HCT116 (cell line): ENCODE measurements at regions not wholly inside any gene's neighbourhood (a gene's known extent, or its start where the extent isn't known, plus 50 kb on each side); places are given as distances from the start of the nearest gene placed in this dataset.

ENCODE experiments used
- ATF3 ChIP-seq: IDR thresholded peaks from 2 replicates; pipeline ENCODE4 v1.6.1; 2012
- CEBPB ChIP-seq: IDR thresholded peaks from 2 replicates; pipeline ENCODE4 v1.6.1; 2012; ENCODE audit warnings: low read depth
- CTCF ChIP-seq, 3 experiments: fragments of 200-600 bp in 1 of 3; sonication (generic) in 1 of 3; IDR thresholded peaks in 2 of 3; conservative IDR thresholded peaks in 1 of 3; 2 replicates each; pipeline ENCODE4 v1.5.1; 2012 to 2017; ENCODE audit warnings: low read depth in 2 of 3, low read length in 2 of 3, antibody characterized with exemption in 1 of 3, borderline replicate concordance in 1 of 3, control low read depth in 1 of 3, mild to moderate bottlenecking in 1 of 3, mixed read lengths in 1 of 3, mixed run types in 1 of 3, moderate library complexity in 1 of 3; ENCODE audit not compliant: insufficient read depth in 1 of 3
- EGR1 ChIP-seq: IDR thresholded peaks from 2 replicates; pipeline ENCODE4 v1.6.1; 2012; ENCODE audit warnings: low read depth
- EZH2 ChIP-seq: fragments of 200-600 bp; sonication (generic); IDR thresholded peaks from 2 replicates; pipeline ENCODE4 v1.6.1; 2017; ENCODE audit warnings: antibody characterized with exemption, mixed run types
- JUND ChIP-seq: IDR thresholded peaks from 2 replicates; pipeline ENCODE4 v1.6.1; 2012
- POLR2A ChIP-seq: IDR thresholded peaks from 2 replicates; pipeline ENCODE4 v1.7.0; 2011; ENCODE audit warnings: borderline replicate concordance; ENCODE audit not compliant: insufficient read depth, insufficient read length; ENCODE audit errors: extremely low read depth
- POLR2AphosphoS5 ChIP-seq: IDR thresholded peaks from 2 replicates; pipeline ENCODE4 v1.6.1; 2011; ENCODE audit warnings: mild to moderate bottlenecking, low read depth, low read length, moderate library complexity
- RAD21 ChIP-seq: IDR thresholded peaks from 2 replicates; pipeline ENCODE4 v1.6.1; 2012; ENCODE audit warnings: low read depth, mild to moderate bottlenecking
- REST ChIP-seq: IDR thresholded peaks from 2 replicates; pipeline ENCODE4 v1.6.1; 2012; ENCODE audit warnings: low read depth
- SIN3A ChIP-seq: IDR thresholded peaks from 2 replicates; pipeline ENCODE4 v1.6.1; 2012; ENCODE audit warnings: low read depth
- ZNF274 ChIP-seq: fragments of 200-500 bp; sonication (Bioruptor generic); IDR thresholded peaks from 2 replicates; pipeline ENCODE4 v1.6.1; 2014; ENCODE audit warnings: mild to moderate bottlenecking, low read depth, low read length, inconsistent platforms

GRCh38 chr18:67568166-67568565, 51.6 kb upstream of the DSEL start:
- TF ChIP-seq CTCF (IDR thresholded peaks at IDR 0.05 in 2 of 3, conservative IDR thresholded peaks at IDR 0.05 in 1 of 3; ENCODE audit: borderline replicate concordance in 1 of 3, insufficient read depth in 1 of 3, low read depth in 2 of 3, low read length in 2 of 3) (no peak), EZH2 (no peak), POLR2A (no peak), EGR1 (no peak), REST (no peak), ZNF274 (no peak), POLR2AphosphoS5 (no peak), CEBPB (no peak), ATF3 (no peak), RAD21 (no peak), SIN3A (no peak), JUND (no peak)
